ENCODE measurements at regions not wholly inside any gene's neighbourhood (a gene's known extent, or its start where the extent isn't known, plus 50 kb on each side); places are given as distances from the start of the nearest gene placed in this dataset.

- Mint-ChIP-seq H3K27ac (no peak overlapping the region), H3K4me3 (no peak overlapping the region), H3K36me3 (no peaks in the 10 kb centered on the region), H3K9me3 (ENCODE audit: low read depth) (no peaks in the 10 kb centered on the region), H3K4me1 (no peaks in the 10 kb centered on the region), H3K27me3 (no peaks in the 10 kb centered on the region)
- CTCF ChIA-PET = no interaction called here
- no peak for DNase-seq
- no peak for ATAC-seq
Observed at GRCh38 chr4:174438711-174439110, 83.6 kb downstream of the HPGD start.

GRCh38 chr4:174437749-174438148 lies 84.5 kb downstream of the HPGD start:
- CTCF ChIA-PET = no interaction called here
- no peaks in the 10 kb centered on the region for H3K27me3 Mint-ChIP-seq
- H3K4me1 Mint-ChIP-seq = no peaks in the 10 kb centered on the region
- no peak overlapping the region for H3K4me3 Mint-ChIP-seq
- DNase-seq = no peak
- no peaks in the 10 kb centered on the region for H3K36me3 Mint-ChIP-seq
- no peak for ATAC-seq
- H3K9me3 Mint-ChIP-seq (ENCODE audit: low read depth) = no peaks in the 10 kb centered on the region
- no peak overlapping the region for H3K27ac Mint-ChIP-seq

- no peaks in the 10 kb centered on the region for H3K27me3 Mint-ChIP-seq
- no peaks in the 10 kb centered on the region for H3K9me3 Mint-ChIP-seq (ENCODE audit: low read depth)
- H3K4me3 Mint-ChIP-seq = no peak overlapping the region
- DNase-seq (no peak), ATAC-seq (no peak)
- CTCF ChIA-PET = no interaction called here
- H3K4me1 Mint-ChIP-seq = no peaks in the 10 kb centered on the region
- H3K27ac Mint-ChIP-seq = no peak overlapping the region
- no peaks in the 10 kb centered on the region for H3K36me3 Mint-ChIP-seq
Observed at GRCh38 chr4:174437324-174437723, 85.0 kb downstream of the HPGD start.

- no peak for DNase-seq
- CTCF ChIA-PET = no interaction called here
- no peaks in the 10 kb centered on the region for H3K36me3 Mint-ChIP-seq
- no peaks in the 10 kb centered on the region for H3K9me3 Mint-ChIP-seq (ENCODE audit: low read depth)
- no peaks in the 10 kb centered on the region for H3K27me3 Mint-ChIP-seq
- H3K4me1 Mint-ChIP-seq = no peaks in the 10 kb centered on the region
- no peak for ATAC-seq
- no peak overlapping the region for H3K4me3 Mint-ChIP-seq
- no peak overlapping the region for H3K27ac Mint-ChIP-seq
Observed at GRCh38 chr4:174436377-174436776, 85.9 kb downstream of the HPGD start.

- DNase-seq = no peak
- H3K36me3 Mint-ChIP-seq = no peaks in the 10 kb centered on the region
- no peak overlapping the region for H3K4me3 Mint-ChIP-seq
- H3K27me3 Mint-ChIP-seq = no peaks in the 10 kb centered on the region
- ATAC-seq = no peak
- H3K9me3 Mint-ChIP-seq (ENCODE audit: low read depth) = no peaks in the 10 kb centered on the region
- CTCF ChIA-PET = no interaction called here
- no peaks in the 10 kb centered on the region for H3K4me1 Mint-ChIP-seq
- no peak overlapping the region for H3K27ac Mint-ChIP-seq
Observed at GRCh38 chr4:174435974-174436373, 86.3 kb downstream of the HPGD start.

- Mint-ChIP-seq H3K4me1 (no peaks in the 10 kb centered on the region), H3K36me3 (no peaks in the 10 kb centered on the region), H3K27me3 (no peaks in the 10 kb centered on the region), H3K9me3 (ENCODE audit: low read depth) (no peaks in the 10 kb centered on the region), H3K4me3 (no peak overlapping the region), H3K27ac (no peak overlapping the region)
- no peak for DNase-seq
- CTCF ChIA-PET = no interaction called here
- ATAC-seq = no peak
Observed at GRCh38 chr4:174434455-174434854, 87.8 kb downstream of the HPGD start.

- Mint-ChIP-seq H3K4me1 (no peaks in the 10 kb centered on the region), H3K4me3 (no peak overlapping the region), H3K9me3 (ENCODE audit: low read depth) (no peaks in the 10 kb centered on the region), H3K36me3 (no peaks in the 10 kb centered on the region), H3K27me3 (no peaks in the 10 kb centered on the region), H3K27ac (no peak overlapping the region)
- ATAC-seq (no peak), DNase-seq (no peak)
- CTCF ChIA-PET = no interaction called here
Observed at GRCh38 chr4:174430576-174430975, 91.7 kb downstream of the HPGD start.

- Mint-ChIP-seq H3K4me1 (no peaks in the 10 kb centered on the region), H3K4me3 (no peak overlapping the region), H3K27me3 (no peaks in the 10 kb centered on the region), H3K27ac (no peak overlapping the region), H3K9me3 (ENCODE audit: low read depth) (no peaks in the 10 kb centered on the region), H3K36me3 (no peaks in the 10 kb centered on the region)
- ATAC-seq (no peak), DNase-seq (no peak)
- CTCF ChIA-PET = interaction anchor here (0.6 kb wide), 1 partner anchor 114 kb away, joined by 4 read pairs; no protein-coding TSS in a partner anchor
Observed at GRCh38 chr4:174429701-174430410, 92.4 kb downstream of the HPGD start.

GRCh38 chr4:174427571-174428140 lies 94.6 kb downstream of the HPGD start:
- CTCF ChIA-PET = no interaction called here
- peaks cover 8% of the 10 kb centered on the region for H3K4me1 Mint-ChIP-seq
- ATAC-seq (no peak), DNase-seq (no peak)
- no peaks in the 10 kb centered on the region for H3K36me3 Mint-ChIP-seq
- no peak overlapping the region for H3K27ac Mint-ChIP-seq
- H3K9me3 Mint-ChIP-seq (ENCODE audit: low read depth) = no peaks in the 10 kb centered on the region
- no peak overlapping the region for H3K4me3 Mint-ChIP-seq
- H3K27me3 Mint-ChIP-seq = peaks cover 2% of the 10 kb centered on the region

GRCh38 chr4:174425669-174426068 lies 96.6 kb downstream of the HPGD start:
- CTCF ChIA-PET = no interaction called here
- ATAC-seq (no peak), DNase-seq (no peak)
- Mint-ChIP-seq H3K4me1 (peaks cover 8% of the 10 kb centered on the region), H3K9me3 (ENCODE audit: low read depth) (no peaks in the 10 kb centered on the region), H3K27me3 (peaks cover 5% of the 10 kb centered on the region), H3K36me3 (no peaks in the 10 kb centered on the region), H3K4me3 (no peak overlapping the region), H3K27ac (no peak overlapping the region)

- peak; percentile 65 for ATAC-seq
- peaks cover 14% of the 10 kb centered on the region for H3K4me1 Mint-ChIP-seq
- no peak overlapping the region for H3K4me3 Mint-ChIP-seq
- no peak for DNase-seq
- CTCF ChIA-PET = no interaction called here
- no peaks in the 10 kb centered on the region for H3K36me3 Mint-ChIP-seq
- no peaks in the 10 kb centered on the region for H3K9me3 Mint-ChIP-seq (ENCODE audit: low read depth)
- peaks cover 5% of the 10 kb centered on the region for H3K27me3 Mint-ChIP-seq
- H3K27ac Mint-ChIP-seq = no peak overlapping the region
Observed at GRCh38 chr4:174423257-174423944, 98.9 kb downstream of the HPGD start.

- H3K9me3 Mint-ChIP-seq (ENCODE audit: low read depth) = no peaks in the 10 kb centered on the region
- peaks cover 5% of the 10 kb centered on the region for H3K27me3 Mint-ChIP-seq
- DNase-seq = no peak
- CTCF ChIA-PET = no interaction called here
- no peak for ATAC-seq
- no peak overlapping the region for H3K4me3 Mint-ChIP-seq
- no peaks in the 10 kb centered on the region for H3K36me3 Mint-ChIP-seq
- peaks cover 14% of the 10 kb centered on the region for H3K4me1 Mint-ChIP-seq
- no peak overlapping the region for H3K27ac Mint-ChIP-seq
Observed at GRCh38 chr4:174422893-174423256, 99.4 kb downstream of the HPGD start.

- CTCF ChIA-PET = no interaction called here
- Mint-ChIP-seq H3K27me3 (peaks cover 5% of the 10 kb centered on the region), H3K27ac (peak overlapping the region; percentile 5), H3K4me3 (no peak overlapping the region), H3K36me3 (no peaks in the 10 kb centered on the region), H3K9me3 (ENCODE audit: low read depth) (no peaks in the 10 kb centered on the region), H3K4me1 (peaks cover 14% of the 10 kb centered on the region)
- DNase-seq = no peak
- peak; percentile 20 for ATAC-seq
Observed at GRCh38 chr4:174420316-174420715, 102.0 kb downstream of the HPGD start.

GRCh38 chr4:174418640-174419212 lies 103.6 kb downstream of the HPGD start:
- H3K27ac Mint-ChIP-seq = no peak overlapping the region
- DNase-seq (no peak), ATAC-seq (no peak)
- H3K4me3 Mint-ChIP-seq = no peak overlapping the region
- H3K4me1 Mint-ChIP-seq = peaks cover 14% of the 10 kb centered on the region
- peaks cover 5% of the 10 kb centered on the region for H3K27me3 Mint-ChIP-seq
- CTCF ChIA-PET = no interaction called here
- H3K36me3 Mint-ChIP-seq = no peaks in the 10 kb centered on the region
- H3K9me3 Mint-ChIP-seq (ENCODE audit: low read depth) = no peaks in the 10 kb centered on the region
